ENCODE measurements at regions not wholly inside any gene's neighbourhood (a gene's known extent, or its start where the extent isn't known, plus 50 kb on each side); places are given as distances from the start of the nearest gene placed in this dataset.
"Not testable (repeated sequence)": the region's sequence is repeated elsewhere in the genome, so short reads cannot be mapped to it uniquely, and the experiment has no call there.

DNA sequence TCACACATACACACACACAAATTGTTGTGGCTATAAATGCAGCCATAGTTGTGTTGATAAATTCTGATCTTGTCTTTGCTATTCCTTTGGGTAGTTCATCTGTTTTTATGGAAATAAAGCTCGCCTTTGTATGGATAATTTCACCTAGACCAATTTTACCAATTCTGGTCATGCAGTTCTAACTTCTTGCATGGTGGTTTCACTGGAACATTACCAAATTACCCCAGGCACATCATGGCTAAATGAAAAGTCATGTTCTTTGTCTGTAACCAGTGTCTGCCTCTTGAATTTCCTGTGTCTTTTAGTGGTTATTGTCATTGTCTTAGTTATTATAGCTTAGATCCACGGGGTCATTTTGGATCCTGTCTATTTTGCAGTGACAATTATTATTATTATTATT lies 50.3 kb upstream of the TMC1 start:
- in situ Hi-C loops (cut with MboI; ENCODE audit: low sequenced_read_pairs): loop anchor here (10.0 kb wide), 1 partner anchor 64 kb away; no protein-coding TSS in a partner anchor

DNA sequence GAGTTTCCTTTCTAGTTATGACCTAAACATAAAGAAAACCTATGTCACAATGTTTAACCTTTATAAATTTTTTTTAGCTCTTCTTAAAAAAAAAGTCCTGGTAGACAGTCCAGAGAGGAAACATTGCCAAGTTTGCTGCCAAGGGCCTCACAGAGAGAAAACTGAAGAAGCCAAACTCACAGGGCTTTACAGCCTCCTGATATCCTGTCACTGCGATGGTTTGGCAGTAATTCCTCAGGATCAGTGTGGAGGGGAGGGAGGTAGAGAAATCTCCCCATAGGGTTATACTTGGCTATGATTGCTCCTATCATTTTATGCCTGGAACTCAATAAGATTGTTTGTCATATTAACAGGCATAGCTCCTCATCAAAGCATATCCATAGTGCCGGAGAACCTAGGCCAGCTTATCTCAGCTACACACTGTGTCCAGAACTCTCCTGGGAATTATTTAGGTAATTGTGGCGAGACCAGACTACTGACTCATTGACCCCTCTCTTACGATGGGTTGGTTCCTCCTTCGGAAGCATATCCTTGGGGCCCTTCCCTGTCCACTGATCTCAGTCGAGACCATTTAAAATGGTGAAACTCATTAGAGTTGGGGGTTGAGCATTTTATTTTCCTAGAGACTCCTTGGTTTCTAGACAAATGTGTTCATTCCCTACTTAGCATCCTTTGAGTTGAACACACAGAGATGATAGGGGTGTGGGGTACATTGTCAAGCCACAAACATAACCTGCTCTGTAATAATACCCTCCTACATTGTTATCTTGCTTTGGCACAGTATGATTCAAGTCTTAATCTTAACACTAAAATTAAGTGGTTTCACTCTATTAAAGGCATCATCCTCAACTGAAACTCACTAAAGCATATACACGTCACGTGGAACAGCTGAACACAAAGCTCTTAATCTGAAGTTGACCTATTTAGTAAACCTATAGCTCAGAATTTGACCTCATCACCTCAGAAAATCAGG lies 53.4 kb upstream of the TMC1 start:
- in situ Hi-C loops (cut with MboI; ENCODE audit: low sequenced_read_pairs): no loop called here

DNA sequence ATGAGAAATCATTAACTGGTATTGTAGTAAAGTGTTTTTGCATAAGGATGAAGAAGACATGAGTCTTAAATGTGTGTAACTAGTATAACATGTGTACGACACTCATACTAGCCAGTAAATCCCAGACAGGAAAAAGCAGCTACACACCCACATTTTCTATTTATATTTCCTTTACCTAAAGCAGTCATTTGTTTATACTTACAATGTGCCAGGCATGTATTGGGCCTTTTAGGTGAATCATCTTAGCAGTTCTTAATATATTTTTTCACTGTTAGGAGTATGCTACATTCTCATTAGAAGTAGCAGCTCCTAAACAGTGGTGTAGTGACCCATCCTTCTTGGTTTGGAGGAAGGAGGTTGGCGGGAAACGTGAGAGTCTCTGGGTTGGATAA lies 55.8 kb upstream of the TMC1 start:
- in situ Hi-C loops (cut with MboI; ENCODE audit: low sequenced_read_pairs): no loop called here

DNA sequence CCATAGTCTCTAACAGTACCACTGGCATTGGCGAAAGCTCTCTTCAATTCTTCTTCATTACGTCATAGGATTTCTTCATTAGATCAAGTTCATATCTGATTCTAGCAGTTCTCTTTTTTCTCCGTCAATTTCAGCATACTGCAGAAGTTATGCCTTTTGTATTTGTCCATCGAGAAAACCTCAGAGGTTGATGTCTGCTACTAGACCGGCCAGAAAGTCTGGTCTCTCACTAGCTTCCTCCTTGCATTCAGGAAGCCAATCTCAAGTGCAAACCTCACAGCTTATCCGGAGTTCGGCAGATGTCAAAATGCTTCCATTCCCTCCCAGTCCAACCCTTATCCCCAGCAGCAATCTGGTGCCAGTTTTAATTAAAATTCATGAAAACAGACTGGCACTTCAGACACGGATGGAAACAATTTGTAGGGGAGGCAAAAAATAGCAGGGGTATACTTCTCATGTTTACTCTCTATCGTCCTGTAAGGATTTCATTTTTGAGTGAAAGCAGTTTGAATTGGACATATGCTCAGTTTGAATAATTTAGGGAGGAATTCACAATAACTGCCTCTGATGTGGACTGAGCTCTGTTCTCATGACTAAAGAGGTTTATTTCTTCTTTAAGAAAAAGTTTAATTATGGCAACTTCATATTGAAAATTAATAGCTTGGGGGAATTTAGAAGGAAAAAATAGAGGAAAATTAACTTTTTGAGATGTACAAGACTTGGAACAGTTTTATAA lies 56.4 kb upstream of the TMC1 start:
- in situ Hi-C loops (cut with MboI; ENCODE audit: low sequenced_read_pairs): no loop called here

DNA sequence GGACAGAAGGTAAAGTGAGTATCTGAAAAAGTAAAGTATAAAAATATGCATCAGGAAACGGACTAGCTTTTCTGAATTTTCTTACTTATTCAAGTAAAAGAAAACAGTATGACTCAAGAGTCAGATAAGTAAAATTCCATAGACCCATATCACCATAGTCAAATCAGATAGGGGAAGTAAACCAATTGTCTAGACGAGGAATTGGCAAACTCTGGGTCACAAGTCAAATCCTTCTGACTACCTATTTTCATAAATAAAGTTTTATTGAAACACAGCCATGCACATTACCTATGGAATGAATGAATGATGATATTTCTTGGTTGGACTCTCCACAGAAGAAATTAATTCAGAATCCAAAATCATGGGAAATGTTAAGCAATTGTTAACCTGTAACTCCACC lies 59.1 kb upstream of the TMC1 start:
- in situ Hi-C loops (cut with MboI; ENCODE audit: low sequenced_read_pairs): no loop called here

DNA sequence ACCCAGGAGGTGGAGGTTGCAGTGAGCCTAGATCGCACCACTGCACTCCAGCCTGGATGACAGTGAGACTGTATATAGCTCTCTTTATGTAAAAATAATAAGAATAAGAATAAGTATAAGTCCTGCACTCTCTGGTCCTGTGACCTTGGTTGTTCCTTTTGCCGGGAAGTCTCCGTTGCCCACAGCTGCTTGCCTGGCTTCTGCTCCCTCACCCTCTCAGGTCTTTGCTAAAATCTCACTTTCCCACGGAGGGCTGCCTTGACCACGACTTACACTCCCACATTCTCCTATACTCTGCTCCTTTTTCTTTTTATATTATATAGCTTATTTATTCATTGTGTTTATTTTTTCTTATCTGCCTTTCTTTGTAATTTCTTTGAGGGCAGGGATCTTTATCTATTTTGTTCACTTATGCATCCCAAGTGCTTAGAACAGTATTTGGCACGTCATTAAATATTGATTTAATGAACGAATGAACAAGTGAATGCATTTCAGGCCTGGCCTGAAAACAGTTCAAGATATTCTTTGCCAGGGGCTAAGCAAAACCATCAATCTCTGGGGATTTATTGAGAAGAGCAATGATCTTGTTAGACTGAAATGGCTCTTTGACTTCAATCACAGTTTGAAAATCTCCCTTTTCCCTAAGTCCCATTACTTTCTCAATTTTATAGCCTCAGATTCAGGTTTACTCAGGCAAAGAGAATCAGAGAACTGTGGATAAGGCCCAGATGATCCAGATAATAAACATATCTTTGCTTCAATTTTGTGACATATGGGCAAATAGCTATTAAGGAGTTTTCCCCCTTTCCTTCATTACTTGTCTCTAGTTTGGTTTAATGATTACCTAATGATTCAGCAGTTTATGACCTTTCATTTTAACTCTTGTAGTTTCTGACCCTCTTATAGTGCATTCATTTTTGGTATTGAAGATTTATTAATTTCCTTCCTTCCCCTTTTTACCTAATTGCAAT lies 60.8 kb upstream of the TMC1 start:
- in situ Hi-C loops (cut with MboI; ENCODE audit: low sequenced_read_pairs): no loop called here

DNA sequence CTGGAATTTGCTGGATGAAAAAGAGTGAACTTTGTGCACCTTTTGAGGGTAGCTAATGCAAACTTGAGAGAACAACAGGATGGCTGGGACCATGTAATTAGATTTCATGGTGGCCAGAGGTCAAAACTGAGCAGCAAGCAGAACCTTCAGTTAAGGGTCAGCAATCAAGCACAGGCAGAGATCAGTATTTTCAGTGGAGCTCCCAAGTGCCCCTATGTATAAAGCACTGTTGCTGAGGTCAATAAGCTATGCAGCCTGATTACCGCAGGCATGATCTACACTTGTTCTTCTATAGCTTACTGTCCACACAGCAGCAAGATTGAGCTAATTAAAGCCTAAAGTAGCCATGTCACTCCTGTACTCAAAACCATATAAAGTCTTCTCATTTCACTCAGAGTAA lies 62.1 kb upstream of the TMC1 start:
- in situ Hi-C loops (cut with MboI; ENCODE audit: low sequenced_read_pairs): no loop called here

DNA sequence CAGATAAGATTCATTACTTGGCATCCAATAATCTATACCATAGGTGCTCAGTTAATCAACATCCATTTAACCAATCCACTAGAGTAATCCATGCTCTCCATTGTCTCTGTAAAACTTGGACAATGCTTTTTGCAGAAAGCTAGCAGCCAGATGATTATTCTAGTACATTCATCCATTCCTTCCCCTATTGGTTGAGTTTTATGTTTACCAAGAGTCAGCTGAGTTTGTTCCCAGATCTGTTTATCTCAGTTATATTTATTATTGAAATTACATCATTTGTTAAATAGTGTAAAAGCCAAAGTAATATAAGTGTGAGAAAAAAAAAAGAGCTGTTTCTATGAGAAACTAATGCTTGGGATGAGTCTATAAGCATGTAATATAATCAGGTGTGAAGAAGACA lies 63.3 kb upstream of the TMC1 start:
- in situ Hi-C loops (cut with MboI; ENCODE audit: low sequenced_read_pairs): no loop called here

DNA sequence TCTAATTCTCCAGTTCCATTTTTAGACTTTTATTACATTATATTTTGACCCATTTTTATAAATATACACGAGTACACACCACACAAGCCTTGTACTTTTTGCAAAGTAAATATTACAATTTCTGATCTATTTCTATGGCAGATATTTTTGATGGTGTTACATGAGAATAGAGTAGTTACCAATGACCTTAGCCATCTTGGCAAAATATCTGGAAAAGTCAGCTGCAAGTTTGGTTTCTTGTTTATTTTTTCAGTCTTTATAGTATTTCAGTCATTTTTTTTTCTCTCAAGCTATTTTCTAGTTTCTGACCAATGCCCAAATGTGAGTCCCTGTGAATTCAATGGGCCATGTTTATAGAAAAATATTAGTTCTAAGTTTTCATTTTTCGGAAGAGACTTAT lies 64.0 kb upstream of the TMC1 start:
- in situ Hi-C loops (cut with MboI; ENCODE audit: low sequenced_read_pairs): no loop called here

DNA sequence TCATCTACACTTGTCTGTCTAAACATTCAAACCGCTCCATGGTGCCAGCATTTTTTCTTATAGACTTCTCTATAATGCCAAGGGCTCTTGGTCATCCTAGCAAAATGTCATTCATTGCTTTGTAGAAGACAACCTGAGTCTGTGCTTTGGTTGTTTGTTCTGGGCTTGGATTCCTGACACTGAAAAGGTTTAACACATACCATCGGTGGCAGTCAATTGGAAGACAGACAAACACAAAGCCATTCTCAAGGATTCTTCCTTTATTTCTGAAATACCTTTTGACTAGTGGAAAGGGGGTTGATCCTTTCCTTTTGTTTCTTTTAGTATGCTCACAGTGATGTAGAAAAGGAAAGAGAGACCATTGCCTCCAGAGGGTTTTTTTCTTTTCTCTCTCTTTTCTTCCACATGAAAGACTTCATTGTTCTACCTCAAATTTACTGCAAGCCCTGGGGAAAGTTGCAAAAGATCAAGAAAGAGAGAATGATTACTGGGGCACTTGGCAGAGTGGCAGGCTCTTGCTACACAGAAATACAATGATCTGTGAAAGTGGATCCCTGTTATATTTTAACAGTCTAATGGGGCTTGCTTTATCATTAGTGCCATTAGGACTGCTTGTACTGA lies 66.4 kb upstream of the TMC1 start:
- in situ Hi-C loops (cut with MboI; ENCODE audit: low sequenced_read_pairs): no loop called here

DNA sequence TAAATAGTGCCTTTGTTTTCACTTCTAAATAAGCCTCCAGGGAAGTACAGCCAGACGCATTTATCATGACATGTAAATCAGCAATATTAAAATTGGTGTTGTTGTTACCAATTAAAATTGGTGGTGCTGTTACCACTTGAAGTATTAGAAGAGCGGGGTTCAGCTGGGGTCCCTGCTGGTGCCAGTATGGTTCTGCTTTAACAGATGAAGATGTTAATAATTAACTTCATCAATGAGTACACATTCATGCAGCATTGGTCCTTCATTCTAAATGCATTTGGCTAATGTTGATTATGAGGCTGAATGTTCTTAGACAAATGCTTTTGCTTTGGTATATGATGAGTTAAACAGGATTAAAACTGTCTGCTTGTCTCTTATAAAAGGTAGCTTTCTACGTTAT lies 67.6 kb upstream of the TMC1 start:
- in situ Hi-C loops (cut with MboI; ENCODE audit: low sequenced_read_pairs): no loop called here

DNA sequence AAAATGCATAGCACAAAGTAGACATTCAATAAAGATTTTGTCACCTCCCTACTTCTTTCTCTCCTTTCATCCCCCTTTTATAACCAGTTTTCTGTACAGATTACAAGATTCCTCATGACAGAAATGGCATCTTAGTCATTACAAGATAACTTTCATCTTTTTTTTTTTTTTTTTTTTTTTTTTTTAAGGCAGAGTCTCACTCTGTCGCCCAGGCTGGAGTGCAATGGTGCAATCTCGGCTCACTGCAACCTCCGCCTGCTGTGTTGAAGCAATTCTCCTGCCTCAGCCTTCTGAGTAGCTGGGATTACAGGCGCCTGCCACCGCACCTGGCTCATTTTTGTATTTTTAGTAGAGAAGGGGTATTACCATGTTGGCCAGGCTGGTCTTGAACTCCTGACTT lies 75.2 kb upstream of the TMC1 start:
- in situ Hi-C loops (cut with MboI; ENCODE audit: low sequenced_read_pairs): not testable (repeated sequence)

DNA sequence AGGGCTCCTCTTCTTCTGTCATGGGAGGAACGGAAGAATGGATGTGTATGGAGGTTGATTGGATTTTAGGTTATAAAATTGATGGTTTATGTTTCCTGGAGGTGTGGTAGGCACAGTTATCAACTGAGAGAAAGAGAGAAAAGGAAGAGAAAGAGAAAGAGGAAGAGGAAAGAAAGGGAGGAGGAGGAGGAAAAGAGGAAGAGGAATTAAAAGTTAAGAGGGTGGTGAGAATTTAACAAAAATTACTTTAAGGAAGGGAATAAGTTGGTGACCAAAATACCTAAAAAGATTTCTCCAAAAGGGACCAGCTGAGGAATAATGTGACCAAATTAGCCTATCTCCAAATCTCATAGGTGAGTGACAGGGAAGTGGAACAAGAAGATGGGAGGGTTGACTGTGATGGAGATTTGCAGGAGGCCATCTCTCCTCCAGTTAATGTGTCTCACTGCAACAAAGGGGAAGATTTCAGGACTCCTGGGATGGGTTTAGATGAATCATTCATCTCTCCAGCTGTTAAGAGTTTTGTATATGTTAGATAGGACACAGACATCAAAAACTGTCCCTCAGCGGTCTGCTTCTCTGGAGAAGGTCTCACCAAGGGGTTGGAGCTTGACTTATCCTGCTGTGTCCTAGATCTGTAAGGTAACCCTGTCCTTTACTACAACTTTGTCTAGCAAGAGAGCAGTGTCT lies 76.0 kb upstream of the TMC1 start:
- in situ Hi-C loops (cut with MboI; ENCODE audit: low sequenced_read_pairs): no loop called here

DNA sequence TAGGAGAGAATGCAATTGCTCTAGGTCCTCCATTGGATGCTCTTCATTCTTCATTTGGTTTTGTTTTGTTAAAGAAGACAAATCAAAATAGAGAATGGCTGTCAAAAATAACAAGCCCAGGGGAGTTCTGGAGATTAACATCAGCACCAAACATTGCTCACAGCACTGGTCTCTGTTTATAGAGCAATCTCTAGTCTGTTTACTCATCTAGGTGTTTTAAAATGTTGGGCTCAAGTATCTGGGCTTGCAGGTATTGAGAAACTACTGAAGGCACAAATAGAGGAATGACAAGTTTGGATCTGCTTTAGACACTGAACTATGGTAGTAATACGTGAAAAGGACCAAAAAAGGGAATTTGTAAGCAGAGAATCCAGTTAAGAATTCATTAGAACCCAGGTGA lies 77.0 kb upstream of the TMC1 start:
- in situ Hi-C loops (cut with MboI; ENCODE audit: low sequenced_read_pairs): no loop called here

DNA sequence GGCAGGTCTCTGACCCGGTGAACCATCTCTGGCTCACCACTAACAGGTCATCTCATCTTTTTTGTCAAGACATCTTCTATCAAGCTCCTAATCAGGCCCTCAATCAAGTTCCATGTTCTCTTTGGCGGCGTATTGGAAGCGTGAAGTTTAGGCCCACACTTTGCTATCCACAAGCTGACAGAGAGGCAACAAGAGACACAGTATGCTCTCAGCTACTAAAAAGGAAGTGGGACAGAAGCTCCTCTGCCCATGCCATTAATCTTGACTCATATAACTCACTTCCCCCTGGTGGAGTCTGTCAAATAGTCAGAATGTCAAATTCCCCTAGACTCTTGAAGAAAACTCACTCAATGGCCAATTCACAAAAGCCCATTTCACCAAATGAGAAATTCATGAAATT lies 77.6 kb upstream of the TMC1 start:
- in situ Hi-C loops (cut with MboI; ENCODE audit: low sequenced_read_pairs): no loop called here

DNA sequence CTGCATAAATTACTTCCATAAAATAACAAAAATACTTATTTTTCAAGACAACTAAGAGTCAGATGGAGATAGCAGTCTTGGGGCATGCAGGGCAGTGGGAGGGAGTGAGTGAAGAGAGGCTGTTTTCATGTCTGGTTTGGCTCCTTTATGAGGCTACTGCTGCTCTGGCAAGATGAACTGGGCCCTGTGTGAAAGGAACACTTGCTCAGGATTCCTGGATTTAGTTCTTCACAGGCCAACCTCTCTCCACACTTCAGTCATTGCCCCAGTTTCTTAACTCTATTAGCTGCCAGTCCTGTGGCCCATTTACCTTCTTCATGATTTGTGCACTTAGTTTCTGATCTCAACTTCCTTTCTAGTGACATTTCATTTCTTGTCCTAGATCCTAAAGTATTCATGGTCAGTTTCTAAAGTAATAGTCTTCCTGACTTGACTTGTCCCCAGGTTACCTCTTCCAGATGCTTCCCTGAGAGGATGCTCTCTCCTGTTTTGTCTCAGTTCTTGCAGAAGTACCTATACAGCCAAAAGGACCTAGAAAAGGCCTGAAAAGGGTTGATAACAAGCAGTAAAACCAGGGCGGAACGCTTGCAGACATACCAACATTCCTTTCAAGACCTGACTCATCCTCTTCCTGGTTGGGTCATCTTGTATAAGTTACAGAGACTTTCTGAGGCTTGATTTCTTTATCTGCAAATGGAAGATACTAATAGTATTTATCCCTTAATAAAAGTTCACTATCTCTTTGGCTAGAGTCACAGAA lies 77.0 kb upstream of the ZFAND5 start:
- in situ Hi-C loops (cut with MboI; ENCODE audit: low sequenced_read_pairs): no loop called here

DNA sequence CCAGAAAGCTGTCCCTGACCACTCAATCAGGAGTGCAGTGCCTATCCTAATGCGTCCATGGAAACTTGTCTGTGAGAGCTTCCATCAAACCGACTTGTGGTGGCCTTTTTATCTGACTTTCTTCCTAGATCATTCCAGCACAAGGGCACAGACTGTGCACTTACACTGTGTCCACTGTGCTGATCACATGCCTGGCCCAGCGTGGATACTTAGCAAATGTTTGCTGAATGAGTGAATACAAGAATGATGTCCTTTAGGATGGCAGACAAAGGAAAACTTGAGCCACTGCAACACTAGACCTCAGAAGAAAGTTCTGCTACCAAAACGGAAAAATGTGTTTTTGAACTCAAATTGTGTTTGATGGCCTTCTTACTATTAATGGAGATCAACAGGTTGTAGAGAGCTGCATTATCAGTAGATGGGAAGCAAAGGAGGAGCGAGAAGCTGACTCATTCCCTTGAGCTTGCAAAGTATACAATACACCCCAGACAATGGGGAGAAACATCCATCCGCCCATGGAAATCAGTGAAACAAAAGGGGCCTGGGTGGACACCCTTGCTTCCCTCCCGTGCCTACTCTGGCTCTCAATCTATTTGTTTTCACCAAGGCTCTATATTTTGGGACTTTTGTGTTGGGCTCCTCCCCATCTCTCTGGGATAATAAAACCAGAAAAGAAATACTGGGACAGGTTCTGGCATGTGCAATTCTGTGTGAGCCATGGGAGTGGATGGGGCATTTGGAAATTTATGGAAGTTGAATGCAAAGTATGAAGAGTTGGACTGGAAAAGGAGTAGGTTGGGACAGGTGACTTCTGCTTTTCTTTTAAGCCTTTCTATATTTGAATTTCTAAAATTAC lies 76.2 kb upstream of the ZFAND5 start:
- in situ Hi-C loops (cut with MboI; ENCODE audit: low sequenced_read_pairs): no loop called here

DNA sequence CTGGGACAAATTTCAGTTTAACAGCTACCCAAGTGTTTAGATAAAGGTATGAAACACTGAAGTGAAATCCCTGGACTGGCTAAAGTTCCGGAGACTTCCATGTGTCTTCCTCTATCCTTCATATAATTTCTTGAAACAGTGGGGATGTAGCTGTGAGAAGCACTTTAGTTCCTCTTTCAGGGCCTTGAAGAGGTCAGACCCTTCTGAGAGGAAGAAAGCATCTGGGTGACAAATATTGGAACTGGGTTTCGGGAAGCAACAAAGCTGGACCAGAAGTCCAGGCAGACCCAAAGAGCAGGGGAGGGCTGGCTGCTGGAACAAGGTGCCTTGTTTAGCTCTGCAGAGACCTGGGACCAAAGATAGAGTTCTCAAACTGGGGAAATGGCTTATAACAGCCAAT lies 75.4 kb upstream of the ZFAND5 start:
- in situ Hi-C loops (cut with MboI; ENCODE audit: low sequenced_read_pairs): no loop called here

Data from HL-60/S4 treated with retinoic acid at 250 ng/mL for 4 days and 3 days (cell line).